Stimulated activated CD4-positive, alpha-beta T cell treated with anti-CD3 and anti-CD28 coated beads, Interleukin-2, amount 100 ng/mL, for 4 hours (primary cell): ENCODE measurements at regions not wholly inside any gene's neighbourhood (a gene's known extent, or its start where the extent isn't known, plus 50 kb on each side); places are given as distances from the start of the nearest gene placed in this dataset.

Experiments
- DNase-seq: peaks from one replicate; pipeline ENCODE4 v3.0.0-alpha.2; 2020; ENCODE audit warnings: low read depth

GRCh38 chr3:17945799-17946399 is 203.5 kb upstream of the TBC1D5 start:
- no peak for DNase-seq

GRCh38 chr3:17945018-17945798 is 202.8 kb upstream of the TBC1D5 start:
- no peak for DNase-seq

- DNase-seq: no peak
These were observed 200.4 kb upstream of the TBC1D5 start for GRCh38 chr3:17942856-17943255.

- DNase-seq: no peak
These were observed 199.3 kb upstream of the TBC1D5 start for GRCh38 chr3:17941766-17942165.

- no peak for DNase-seq
These were observed 198.7 kb upstream of the TBC1D5 start for GRCh38 chr3:17941152-17941551.

GRCh38 chr3:17939157-17939556 is 196.7 kb upstream of the TBC1D5 start:
- DNase-seq: no peak

GRCh38 chr3:17938313-17938712 is 195.9 kb upstream of the TBC1D5 start:
- no peak for DNase-seq

GRCh38 chr3:17936736-17937480 is 194.5 kb upstream of the TBC1D5 start:
- no peak for DNase-seq

GRCh38 chr3:17935222-17935621 is 192.8 kb upstream of the TBC1D5 start:
- no peak for DNase-seq

GRCh38 chr3:17932136-17932771 is 189.8 kb upstream of the TBC1D5 start:
- no peak for DNase-seq

GRCh38 chr3:17931131-17931530 is 188.7 kb upstream of the TBC1D5 start:
- no peak for DNase-seq

GRCh38 chr3:17928502-17929145 is 186.2 kb upstream of the TBC1D5 start:
- no peak for DNase-seq

- no peak for DNase-seq
These were observed 184.6 kb upstream of the TBC1D5 start for GRCh38 chr3:17927036-17927435.

- no peak for DNase-seq
These were observed 172.9 kb upstream of the TBC1D5 start for GRCh38 chr3:17915341-17915740.

- DNase-seq: no peak
These were observed 170.9 kb upstream of the TBC1D5 start for GRCh38 chr3:17913359-17913758.

- no peak for DNase-seq
These were observed 169.7 kb upstream of the TBC1D5 start for GRCh38 chr3:17911986-17912760.

GRCh38 chr3:17910922-17911321 is 168.5 kb upstream of the TBC1D5 start:
- no peak for DNase-seq

- no peak for DNase-seq
These were observed 167.3 kb upstream of the TBC1D5 start for GRCh38 chr3:17909714-17910113.

- no peak for DNase-seq
These were observed 166.2 kb upstream of the TBC1D5 start for GRCh38 chr3:17908399-17909191.

- no peak for DNase-seq
These were observed 163.6 kb upstream of the TBC1D5 start for GRCh38 chr3:17905996-17906395.

GRCh38 chr3:17901893-17902292 is 159.5 kb upstream of the TBC1D5 start:
- DNase-seq: no peak
